Large intestine (tissue), 3 donors: ENCODE measurements at regions not wholly inside any gene's neighbourhood (a gene's known extent, or its start where the extent isn't known, plus 50 kb on each side); places are given as distances from the start of the nearest gene placed in this dataset.

Source experiments
- DNase-seq, 2 donors: peaks; one replicate each; pipeline versions ENCODE4 v3.0.0 to v3.0.0-alpha.2; 2013
- H3K27ac ChIP-seq: one replicate; pipeline ENCODE4 v1.5.1; 2013; ENCODE audit warnings: low read length
- H3K27me3 ChIP-seq: 2 replicates; pipeline ENCODE4 v1.6.1; 2013; ENCODE audit warnings: low read length; ENCODE audit not compliant: control insufficient read depth, insufficient read depth
- H3K36me3 ChIP-seq: 2 replicates; pipeline ENCODE4 v1.6.1; 2013; ENCODE audit warnings: low read length; ENCODE audit not compliant: control insufficient read depth, insufficient read depth
- H3K4me1 ChIP-seq: one replicate; pipeline ENCODE4 v1.6.1; 2013; ENCODE audit warnings: low read length; ENCODE audit not compliant: control insufficient read depth, insufficient read depth
- H3K4me3 ChIP-seq: one replicate; pipeline ENCODE4 v1.5.1; 2013; ENCODE audit warnings: low read length
- H3K9me3 ChIP-seq: one replicate; pipeline ENCODE4 v1.6.1; 2013; ENCODE audit warnings: mild to moderate bottlenecking, low read depth, low read length, moderate library complexity; ENCODE audit not compliant: control insufficient read depth
- WGBS: methylation state at CpG from one replicate; pipeline ENCODE4 v1.1.5; 2013; ENCODE audit warnings: low lambda C conversion rate; ENCODE audit not compliant: insufficient coverage; 5-methylcytosine and 5-hydroxymethylcytosine counted together

GRCh38 chr4:122297694-122298093, 81.1 kb upstream of the ADAD1 start:
- Histone ChIP-seq H3K27ac (no peak overlapping the region), H3K4me1 (no peaks in the 10 kb centered on the region), H3K27me3 (no peaks in the 10 kb centered on the region), H3K9me3 (no peaks in the 10 kb centered on the region), H3K4me3 (no peak overlapping the region), H3K36me3 (peaks cover 32% of the 10 kb centered on the region)
- no peak for DNase-seq
- WGBS, result no CpG with 5 or more reads among the region's 1 CpG

GRCh38 chr4:122300776-122301175, 78.0 kb upstream of the ADAD1 start:
- no peak for DNase-seq

GRCh38 chr4:122305853-122306252, 73.0 kb upstream of the ADAD1 start:
- Histone ChIP-seq H3K27ac (no peak overlapping the region), H3K4me3 (no peak overlapping the region), H3K4me1 (no peaks in the 10 kb centered on the region), H3K36me3 (peaks cover 35% of the 10 kb centered on the region), H3K9me3 (no peaks in the 10 kb centered on the region), H3K27me3 (no peaks in the 10 kb centered on the region)
- WGBS, result 100% methylated on average over 1 of the region's 1 CpG
- no peak for DNase-seq

More at GRCh38 chr4:122300776-122301175, 78.0 kb upstream of the ADAD1 start:
- no peaks in the 10 kb centered on the region for H3K27me3 ChIP-seq
- H3K4me3 ChIP-seq, result no peak overlapping the region
- no peak overlapping the region for H3K27ac ChIP-seq
- peaks cover 17% of the 10 kb centered on the region for H3K36me3 ChIP-seq
- H3K4me1 ChIP-seq, result no peaks in the 10 kb centered on the region
- no peaks in the 10 kb centered on the region for H3K9me3 ChIP-seq

- WGBS, result 80% methylated on average over 2 of the region's 3 CpGs
- H3K36me3 ChIP-seq, result peaks cover 38% of the 10 kb centered on the region
These were observed 68.7 kb upstream of the ADAD1 start for GRCh38 chr4:122309988-122310626.

GRCh38 chr4:122313006-122313646, 65.7 kb upstream of the ADAD1 start:
- WGBS, result 100% methylated on average over 1 of the region's 1 CpG
- Histone ChIP-seq H3K4me3 (no peak overlapping the region), H3K27ac (no peak overlapping the region), H3K9me3 (no peaks in the 10 kb centered on the region), H3K36me3 (peaks cover 37% of the 10 kb centered on the region), H3K27me3 (no peaks in the 10 kb centered on the region), H3K4me1 (no peaks in the 10 kb centered on the region)
- DNase-seq, result no peak

More at GRCh38 chr4:122309988-122310626, 68.7 kb upstream of the ADAD1 start:
- no peaks in the 10 kb centered on the region for H3K27me3 ChIP-seq
- DNase-seq, result no peak
- no peaks in the 10 kb centered on the region for H3K9me3 ChIP-seq
- no peak overlapping the region for H3K4me3 ChIP-seq
- H3K27ac ChIP-seq, result no peak overlapping the region
- no peaks in the 10 kb centered on the region for H3K4me1 ChIP-seq

GRCh38 chr4:122326908-122327307, 51.9 kb upstream of the ADAD1 start:
- H3K4me3 ChIP-seq, result no peak overlapping the region
- no CpG with 5 or more reads among the region's 1 CpG for WGBS
- no peak overlapping the region for H3K27ac ChIP-seq
- H3K4me1 ChIP-seq, result no peaks in the 10 kb centered on the region
- H3K9me3 ChIP-seq, result no peaks in the 10 kb centered on the region
- no peak for DNase-seq
- no peaks in the 10 kb centered on the region for H3K27me3 ChIP-seq
- peaks cover 39% of the 10 kb centered on the region for H3K36me3 ChIP-seq

- Histone ChIP-seq H3K36me3 (peaks cover 29% of the 10 kb centered on the region), H3K27ac (no peak overlapping the region), H3K4me3 (no peak overlapping the region), H3K4me1 (no peaks in the 10 kb centered on the region), H3K9me3 (no peaks in the 10 kb centered on the region), H3K27me3 (no peaks in the 10 kb centered on the region)
- no peak for DNase-seq
- WGBS, result no CpG with 5 or more reads among the region's 1 CpG
These were observed 49.9 kb upstream of the ADAD1 start for GRCh38 chr4:122328893-122329292.
